GM12872 (cell line): ENCODE measurements at regions not wholly inside any gene's neighbourhood (a gene's known extent, or its start where the extent isn't known, plus 50 kb on each side); places are given as distances from the start of the nearest gene placed in this dataset.

Experiments
- TF ChIP-seq, protein P1 (sequence below): IDR thresholded peaks from 3 replicates; pipeline ENCODE4 v1.5.1; 2011; ENCODE audit warnings: low read depth, mild to moderate bottlenecking, low read length, moderate library complexity; ENCODE audit not compliant: insufficient read depth

- TF ChIP-seq, protein P1, sequence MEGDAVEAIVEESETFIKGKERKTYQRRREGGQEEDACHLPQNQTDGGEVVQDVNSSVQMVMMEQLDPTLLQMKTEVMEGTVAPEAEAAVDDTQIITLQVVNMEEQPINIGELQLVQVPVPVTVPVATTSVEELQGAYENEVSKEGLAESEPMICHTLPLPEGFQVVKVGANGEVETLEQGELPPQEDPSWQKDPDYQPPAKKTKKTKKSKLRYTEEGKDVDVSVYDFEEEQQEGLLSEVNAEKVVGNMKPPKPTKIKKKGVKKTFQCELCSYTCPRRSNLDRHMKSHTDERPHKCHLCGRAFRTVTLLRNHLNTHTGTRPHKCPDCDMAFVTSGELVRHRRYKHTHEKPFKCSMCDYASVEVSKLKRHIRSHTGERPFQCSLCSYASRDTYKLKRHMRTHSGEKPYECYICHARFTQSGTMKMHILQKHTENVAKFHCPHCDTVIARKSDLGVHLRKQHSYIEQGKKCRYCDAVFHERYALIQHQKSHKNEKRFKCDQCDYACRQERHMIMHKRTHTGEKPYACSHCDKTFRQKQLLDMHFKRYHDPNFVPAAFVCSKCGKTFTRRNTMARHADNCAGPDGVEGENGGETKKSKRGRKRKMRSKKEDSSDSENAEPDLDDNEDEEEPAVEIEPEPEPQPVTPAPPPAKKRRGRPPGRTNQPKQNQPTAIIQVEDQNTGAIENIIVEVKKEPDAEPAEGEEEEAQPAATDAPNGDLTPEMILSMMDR: no peak
These were observed 100.4 kb upstream of the TOP3B start for GRCh38 chr22:22082960-22083359.

GRCh38 chr22:22082229-22082835, 99.7 kb upstream of the TOP3B start:
- TF ChIP-seq, protein P1: no peak

- TF ChIP-seq, protein P1: no peak
These were observed 97.7 kb upstream of the TOP3B start for GRCh38 chr22:22080270-22080669.

DNA sequence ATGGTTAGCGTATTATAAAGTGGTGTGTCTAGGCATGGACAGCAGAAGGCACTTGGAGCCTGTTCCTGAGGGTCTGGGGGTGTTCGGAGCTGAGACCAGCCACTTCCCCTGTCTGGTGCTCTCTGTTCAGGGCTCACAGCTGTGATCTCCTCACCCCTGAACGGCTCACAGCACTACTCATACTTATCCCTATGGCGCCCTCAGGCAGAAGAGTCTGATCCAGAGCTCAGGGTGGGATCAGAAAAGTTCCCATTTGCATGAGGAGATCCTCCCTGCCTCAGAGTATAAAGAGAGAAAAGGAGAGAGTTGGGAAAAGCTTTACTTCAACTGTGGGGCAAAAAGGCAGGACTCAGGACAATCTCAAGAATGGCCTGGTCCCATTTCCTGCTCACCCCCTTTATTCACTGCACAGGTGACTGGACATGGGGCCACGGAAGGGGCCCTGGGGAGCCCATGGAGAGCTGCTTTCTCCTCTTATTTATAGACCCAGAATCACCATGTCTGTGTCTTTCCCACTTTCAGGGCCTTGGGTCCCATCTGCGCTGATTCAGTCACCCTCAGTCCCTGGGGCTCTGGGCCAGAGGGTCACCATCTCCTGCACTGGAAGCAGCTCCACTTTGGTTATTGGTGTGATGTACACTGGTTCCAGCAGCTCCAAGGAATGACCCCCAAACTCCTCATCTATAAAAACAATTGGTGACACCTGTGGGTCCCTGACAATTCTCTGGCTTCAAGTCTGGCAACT, 97.0 kb upstream of the TOP3B start:
- TF ChIP-seq, protein P1: no peak

GRCh38 chr22:22078329-22078728, 95.7 kb upstream of the TOP3B start:
- TF ChIP-seq, protein P1: no peak

DNA sequence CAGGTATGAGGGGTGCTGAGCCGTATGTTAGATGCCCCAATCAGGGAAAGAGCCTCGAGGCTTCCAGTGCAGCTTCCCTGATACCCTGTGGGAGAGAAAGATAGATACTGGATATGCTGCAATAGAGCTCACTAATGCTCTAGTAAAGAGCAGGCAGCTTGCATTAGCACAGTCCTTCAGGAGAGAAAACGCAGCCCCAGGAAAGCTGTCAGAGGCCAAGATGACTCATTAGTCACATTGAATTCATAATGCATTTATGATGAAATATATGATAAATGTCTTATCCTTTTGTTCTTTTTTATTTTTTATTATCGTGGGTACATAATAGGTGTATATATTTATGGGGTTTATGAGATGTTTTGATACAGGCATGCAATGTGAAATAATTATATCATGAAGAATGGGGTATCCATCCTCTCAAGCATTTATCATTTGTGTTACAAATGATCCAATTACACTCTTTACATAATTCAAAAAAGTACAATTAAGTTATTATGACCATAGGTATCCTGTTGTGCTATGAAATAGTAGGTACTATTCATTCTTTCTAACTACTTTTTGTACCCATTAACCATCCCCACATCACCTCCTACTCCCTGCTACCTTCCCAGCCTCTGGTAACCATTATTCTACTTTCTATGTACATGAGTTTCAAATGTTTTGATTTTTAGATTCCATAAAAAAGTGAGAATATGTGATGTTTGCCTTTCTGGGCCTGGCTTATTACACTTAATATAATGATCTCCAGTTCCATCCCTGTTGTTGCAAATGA, 94.5 kb upstream of the TOP3B start:
- TF ChIP-seq, protein P1: no peak

DNA sequence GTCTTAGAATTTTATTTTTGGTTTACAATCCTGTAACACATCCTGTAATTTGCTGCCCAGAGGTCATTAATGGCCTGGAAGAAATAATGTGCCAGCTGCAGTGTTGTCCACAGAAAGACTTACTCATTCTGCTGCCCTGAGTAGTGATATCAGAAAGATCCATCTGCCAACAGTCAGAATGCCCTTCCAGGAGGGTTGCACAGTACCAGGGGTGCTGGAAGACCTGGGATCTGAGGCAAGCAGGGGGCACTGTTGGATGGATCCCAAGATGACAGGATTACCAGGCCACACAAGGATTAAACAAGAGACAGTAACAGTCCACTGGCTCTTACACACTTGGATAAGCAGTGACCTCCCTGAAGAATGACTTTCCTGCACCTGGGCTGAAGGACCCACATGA, 93.8 kb upstream of the TOP3B start:
- TF ChIP-seq, protein P1: no peak
